A673 (cell line): ENCODE measurements at regions not wholly inside any gene's neighbourhood (a gene's known extent, or its start where the extent isn't known, plus 50 kb on each side); places are given as distances from the start of the nearest gene placed in this dataset.

Experiments used
- BruUV-seq: library from RNA; stranded (reverse); fragments of 400-500 nt; replicated peaks from 2 replicates; lab custom pipeline; 2021; lab: Mats Ljungman, UMichigan
- CTCF ChIA-PET: fragments of 300-600 bp; sonication (Branson Sonifier 250); formaldehyde crosslinking; loops from one replicate; lab custom pipeline; 2022; ENCODE audit warnings: antibody characterized with exemption; lab: Charles Lee
- POLR2A ChIA-PET: fragments of 300-600 bp; sonication (Branson Sonifier 250); formaldehyde crosslinking; loops from one replicate; lab custom pipeline; 2022; ENCODE audit warnings: antibody characterized with exemption; ENCODE audit not compliant: low non-redundant PET; lab: Charles Lee
- DNase-seq: peaks from one replicate; pipeline ENCODE4 v3.0.0-alpha.2; 2015; ENCODE audit warnings: low spot score
- H3K27ac ChIP-seq: fragments of 200-600 bp; sonication (generic); 2 replicates; pipeline ENCODE4 v1.5.1; 2016; ENCODE audit warnings: mixed run types, low read depth, mild to moderate bottlenecking, mixed read lengths, antibody characterized with exemption, low read length; ENCODE audit not compliant: poor library complexity, severe bottlenecking
- H3K27me3 ChIP-seq: fragments of 200-600 bp; sonication (generic); replicated peaks from 2 replicates; pipeline ENCODE4 v1.6.1; 2017; ENCODE audit warnings: mixed run types, low read depth, mild to moderate bottlenecking, mixed read lengths, antibody characterized with exemption, low read length; ENCODE audit not compliant: insufficient read depth, poor library complexity
- H3K36me3 ChIP-seq: fragments of 200-600 bp; sonication (generic); 2 replicates; pipeline ENCODE4 v1.6.1; 2016; ENCODE audit warnings: mixed run types, mild to moderate bottlenecking, mixed read lengths, antibody characterized with exemption, low read length; ENCODE audit not compliant: insufficient read depth, poor library complexity, severe bottlenecking
- H3K4me1 ChIP-seq: fragments of 200-600 bp; sonication (generic); 2 replicates; pipeline ENCODE4 v1.6.1; 2017; ENCODE audit warnings: mixed run types, mild to moderate bottlenecking, mixed read lengths, antibody characterized with exemption, low read length; ENCODE audit not compliant: insufficient read depth, poor library complexity, severe bottlenecking
- H3K4me3 ChIP-seq: fragments of 200-600 bp; sonication (generic); 2 replicates; pipeline ENCODE4 v1.5.1; 2016; ENCODE audit warnings: low read depth, mixed run types, mild to moderate bottlenecking, mixed read lengths, low read length; ENCODE audit not compliant: poor library complexity, severe bottlenecking
- H3K9me3 ChIP-seq: fragments of 200-600 bp; sonication (generic); 2 replicates; pipeline ENCODE4 v1.6.1; 2016; ENCODE audit warnings: mixed run types, low read depth, mild to moderate bottlenecking, mixed read lengths, antibody characterized with exemption, low read length; ENCODE audit not compliant: poor library complexity, severe bottlenecking
- EZH2 ChIP-seq: fragments of 200-600 bp; sonication (generic); IDR thresholded peaks from 2 replicates; pipeline ENCODE4 v1.6.1; 2017; ENCODE audit warnings: borderline replicate concordance, low read depth, mild to moderate bottlenecking, mixed read lengths, antibody characterized with exemption, low read length; ENCODE audit not compliant: poor library complexity, severe bottlenecking
- intact Hi-C: fragments of 100-400 bp; cut with micrococcal nuclease; formaldehyde crosslinking; loops from one replicate; pipeline ENCODE4 v1.10.0; 2022; ENCODE audit not compliant: unreplicated experiment
- TF ChIP-seq, protein P1 (sequence below): fragments of 300-800, 200-600 bp; sonication (generic); conservative IDR thresholded peaks from 2 replicates; pipeline ENCODE4 v1.5.1; 2017; ENCODE audit warnings: low read depth, mild to moderate bottlenecking, antibody characterized with exemption, low read length, moderate library complexity, mixed read lengths

DNA sequence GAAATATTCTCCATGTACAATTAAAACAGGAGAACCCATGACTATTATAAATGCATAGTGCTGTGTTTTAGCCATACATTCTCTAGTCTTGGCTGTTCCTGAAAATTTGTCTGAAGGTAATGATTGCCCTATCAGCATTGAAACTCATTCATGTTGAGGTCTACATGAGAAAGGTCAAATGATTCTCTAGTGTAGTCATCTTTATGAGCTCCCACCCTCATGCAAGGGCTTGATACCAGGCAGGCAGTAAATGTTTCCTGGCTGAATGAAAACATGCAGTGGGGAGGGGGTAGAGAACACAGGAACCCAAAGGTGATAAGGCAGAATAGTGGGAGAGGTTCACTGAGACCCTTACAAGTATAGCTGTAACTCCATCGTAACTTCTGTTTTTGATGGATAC is 424.3 kb downstream of the COG6 start:
- no peak overlapping the region for H3K4me3 ChIP-seq
- intact Hi-C loops: no loop called here
- ChIA-PET POLR2A (no interaction called here), CTCF (no interaction called here)
- TF ChIP-seq, protein P1, sequence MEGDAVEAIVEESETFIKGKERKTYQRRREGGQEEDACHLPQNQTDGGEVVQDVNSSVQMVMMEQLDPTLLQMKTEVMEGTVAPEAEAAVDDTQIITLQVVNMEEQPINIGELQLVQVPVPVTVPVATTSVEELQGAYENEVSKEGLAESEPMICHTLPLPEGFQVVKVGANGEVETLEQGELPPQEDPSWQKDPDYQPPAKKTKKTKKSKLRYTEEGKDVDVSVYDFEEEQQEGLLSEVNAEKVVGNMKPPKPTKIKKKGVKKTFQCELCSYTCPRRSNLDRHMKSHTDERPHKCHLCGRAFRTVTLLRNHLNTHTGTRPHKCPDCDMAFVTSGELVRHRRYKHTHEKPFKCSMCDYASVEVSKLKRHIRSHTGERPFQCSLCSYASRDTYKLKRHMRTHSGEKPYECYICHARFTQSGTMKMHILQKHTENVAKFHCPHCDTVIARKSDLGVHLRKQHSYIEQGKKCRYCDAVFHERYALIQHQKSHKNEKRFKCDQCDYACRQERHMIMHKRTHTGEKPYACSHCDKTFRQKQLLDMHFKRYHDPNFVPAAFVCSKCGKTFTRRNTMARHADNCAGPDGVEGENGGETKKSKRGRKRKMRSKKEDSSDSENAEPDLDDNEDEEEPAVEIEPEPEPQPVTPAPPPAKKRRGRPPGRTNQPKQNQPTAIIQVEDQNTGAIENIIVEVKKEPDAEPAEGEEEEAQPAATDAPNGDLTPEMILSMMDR: no peak
- TF ChIP-seq EZH2: no peak
- no peaks in the 10 kb centered on the region for H3K9me3 ChIP-seq
- DNase-seq: no peak
- no peaks in the 10 kb centered on the region for H3K36me3 ChIP-seq
- BruUV-seq: no TSS peak
- peaks cover 4% of the 10 kb centered on the region for H3K4me1 ChIP-seq
- H3K27me3 ChIP-seq: no peaks in the 10 kb centered on the region
- H3K27ac ChIP-seq: no peak overlapping the region

DNA sequence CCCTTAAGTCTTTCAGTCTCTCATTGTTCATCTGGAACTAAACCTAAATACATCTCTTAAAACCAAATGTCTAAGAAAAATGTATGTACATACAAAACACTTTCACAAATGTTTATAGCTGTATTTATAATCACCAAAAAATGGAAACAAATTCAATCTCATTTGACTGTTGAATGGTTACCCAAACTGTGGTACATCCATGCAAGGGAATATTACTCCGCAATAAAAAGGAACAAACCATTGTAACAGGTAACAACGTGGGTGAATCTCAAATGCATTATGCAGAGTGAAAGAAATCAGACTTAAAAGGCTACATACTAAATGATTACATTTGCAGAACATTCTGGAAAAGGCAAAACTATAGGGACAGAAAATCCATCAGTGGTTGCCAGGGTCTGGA is 425.2 kb downstream of the COG6 start:
- no peak for DNase-seq
- Histone ChIP-seq H3K27ac (no peak overlapping the region), H3K4me3 (no peak overlapping the region), H3K27me3 (no peaks in the 10 kb centered on the region), H3K4me1 (peaks cover 4% of the 10 kb centered on the region), H3K9me3 (no peaks in the 10 kb centered on the region), H3K36me3 (no peaks in the 10 kb centered on the region)
- no peak for TF ChIP-seq EZH2
- TF ChIP-seq, protein P1: no peak
- ChIA-PET POLR2A (no interaction called here), CTCF (no interaction called here)
- intact Hi-C loops: no loop called here
- no TSS peak for BruUV-seq

DNA sequence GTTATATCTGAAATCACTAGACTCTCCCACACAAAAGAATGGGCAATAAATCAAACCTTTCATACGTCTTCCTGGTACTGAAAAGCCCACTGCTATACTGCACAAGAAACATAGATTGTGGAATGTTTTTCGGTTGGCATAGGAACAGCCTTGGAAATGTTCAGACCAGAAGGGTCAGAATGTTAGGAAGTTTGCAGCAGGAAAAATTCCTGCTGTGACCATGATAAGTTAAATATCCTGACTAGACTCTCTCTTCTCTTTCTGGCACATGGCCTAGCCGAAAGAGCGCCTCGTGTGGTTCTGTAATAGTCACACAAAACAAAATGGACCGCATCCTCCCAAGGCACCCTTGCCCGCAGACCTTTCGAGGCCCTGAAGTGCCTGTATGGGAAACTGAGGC is 427.2 kb downstream of the COG6 start:
- Histone ChIP-seq H3K4me1 (peaks cover 4% of the 10 kb centered on the region), H3K27ac (no peak overlapping the region), H3K36me3 (no peaks in the 10 kb centered on the region), H3K9me3 (no peaks in the 10 kb centered on the region), H3K27me3 (no peaks in the 10 kb centered on the region), H3K4me3 (no peak overlapping the region)
- BruUV-seq: no TSS peak
- CTCF ChIA-PET: no interaction called here
- TF ChIP-seq EZH2: no peak
- TF ChIP-seq, protein P1: peak; percentile 27; the same call in 1 of the 2 replicates
- peak; percentile 66 for DNase-seq
- intact Hi-C loops: no loop called here
- POLR2A ChIA-PET: no interaction called here
